Breast epithelium (tissue), 4 donors: ENCODE measurements at regions not wholly inside any gene's neighbourhood (a gene's known extent, or its start where the extent isn't known, plus 50 kb on each side); places are given as distances from the start of the nearest gene placed in this dataset.
"Not testable (repeated sequence)": the region's sequence is repeated elsewhere in the genome, so short reads cannot be mapped to it uniquely, and the experiment has no call there.

ENCODE experiments used
- DNase-seq, 2 donors: peaks; one replicate each; pipeline ENCODE4 v3.0.0-alpha.2; 2019; ENCODE audit warnings: low spot score in 2 of 2
- H3K27ac ChIP-seq, 2 donors: fragments of 200-600 bp; sonication (generic) in 1 of 2; one replicate each; pipeline ENCODE4 v1.5.1; 2016 to 2019; ENCODE audit warnings: mild to moderate bottlenecking in 1 of 2
- H3K27me3 ChIP-seq, 2 donors: fragments of 200-600 bp; sonication (generic) in 1 of 2; one replicate each; pipeline versions ENCODE4 v1.5.1 to v1.6.0; 2017 to 2019; ENCODE audit warnings: control low read depth in 1 of 2, mild to moderate bottlenecking in 1 of 2
- H3K36me3 ChIP-seq: fragments of 200-600 bp; one replicate; pipeline ENCODE4 v1.5.1; 2019
- H3K4me1 ChIP-seq, 2 donors: fragments of 200-600 bp; sonication (generic); one replicate each; pipeline ENCODE4 v1.5.1; 2016 to 2019; ENCODE audit warnings: control low read depth in 1 of 2
- H3K4me3 ChIP-seq, 3 donors: fragments of 200-600 bp; sonication (generic); 1 replicate in 2 of 3; 2 replicates in 1 of 3; pipeline ENCODE4 v1.5.1; 2016 to 2019; ENCODE audit warnings: mild to moderate bottlenecking in 3 of 3, moderate library complexity in 2 of 3
- H3K9me3 ChIP-seq, 2 donors: fragments of 200-600 bp; sonication (generic) in 1 of 2; one replicate each; pipeline ENCODE4 v1.5.1; 2016 to 2019; ENCODE audit warnings: control low read depth in 1 of 2
- CTCF ChIP-seq, 3 donors: fragments of 450-650 bp; IDR thresholded peaks; one replicate each; pipeline ENCODE4 v1.5.1; 2016 to 2017; ENCODE audit warnings: antibody characterized with exemption in 3 of 3, mild to moderate bottlenecking in 3 of 3, moderate library complexity in 3 of 3
- POLR2A ChIP-seq: fragments of 450-650 bp; IDR thresholded peaks from one replicate; pipeline ENCODE4 v1.6.1; 2016; ENCODE audit warnings: antibody characterized with exemption, mild to moderate bottlenecking, moderate library complexity
- POLR2AphosphoS5 ChIP-seq, 3 donors: sonication (generic); formaldehyde crosslinking; IDR thresholded peaks; one replicate each; pipeline ENCODE4 v1.6.1; 2017; ENCODE audit warnings: antibody characterized with exemption in 3 of 3
- intact Hi-C: fragments of 100-400 bp; cut with DNase I; formaldehyde crosslinking; loops from one replicate; pipeline ENCODE4 v1.15.1; 2023; ENCODE audit warnings: low total_unique reads

- no peak for TF ChIP-seq POLR2A
- Histone ChIP-seq H3K4me1 (no peaks in the 10 kb centered on the region), H3K9me3 (no peaks in the 10 kb centered on the region), H3K27ac (no peak overlapping the region), H3K27me3 (no peaks in the 10 kb centered on the region), H3K4me3 (no peak overlapping the region), H3K36me3 (no peaks in the 10 kb centered on the region)
- intact Hi-C loops: no loop called here
- no peak for DNase-seq
Observed at GRCh38 chr6:3921663-3922062, 72.5 kb downstream of the FAM50B start.

- H3K27ac ChIP-seq, DNase-seq, intact Hi-C loops, H3K9me3 ChIP-seq, H3K4me3 ChIP-seq, H3K27me3 ChIP-seq, H3K4me1 ChIP-seq, H3K36me3 ChIP-seq: not testable (repeated sequence)
Observed at GRCh38 chr6:3922619-3923018, 73.4 kb downstream of the FAM50B start.

GRCh38 chr6:3925223-3926149 is 76.3 kb downstream of the FAM50B start:
- not testable (repeated sequence) for H3K27me3 ChIP-seq, H3K36me3 ChIP-seq, H3K27ac ChIP-seq, H3K9me3 ChIP-seq, H3K4me1 ChIP-seq, H3K4me3 ChIP-seq, DNase-seq
- intact Hi-C loops: loop anchor here (5.0 kb wide), 1 partner anchor 178 kb away; no protein-coding TSS in a partner anchor

GRCh38 chr6:3926150-3926482 is 76.9 kb downstream of the FAM50B start:
- TF ChIP-seq POLR2AphosphoS5 (IDR thresholded peaks at IDR 0.05) (no peak), CTCF (IDR thresholded peaks at IDR 0.05) (no peak), POLR2A (no peak)
- DNase-seq: no peak
- no peak overlapping the region for H3K4me3 ChIP-seq
- H3K27me3 ChIP-seq: no peaks in the 10 kb centered on the region
- H3K27ac ChIP-seq: no peak overlapping the region
- H3K9me3 ChIP-seq: no peaks in the 10 kb centered on the region
- no peaks in the 10 kb centered on the region for H3K4me1 ChIP-seq
- H3K36me3 ChIP-seq: no peaks in the 10 kb centered on the region
- intact Hi-C loops: loop anchor here (5.0 kb wide), 1 partner anchor 179 kb away; no protein-coding TSS in a partner anchor

- Histone ChIP-seq H3K4me3 (no peak overlapping the region), H3K9me3 (no peaks in the 10 kb centered on the region), H3K36me3 (no peaks in the 10 kb centered on the region), H3K27me3 (no peaks in the 10 kb centered on the region), H3K4me1 (no peaks in the 10 kb centered on the region), H3K27ac (peak overlapping the region in 1 of 2 donors; percentile 48)
- intact Hi-C loops: loop anchor here (5.0 kb wide), 1 partner anchor 181 kb away; no protein-coding TSS in a partner anchor
- no peak for DNase-seq
- TF ChIP-seq CTCF (IDR thresholded peaks at IDR 0.05) (no peak), POLR2AphosphoS5 (IDR thresholded peaks at IDR 0.05) (no peak), POLR2A (no peak)
Observed at GRCh38 chr6:3928111-3928510, 78.9 kb downstream of the FAM50B start.

- Histone ChIP-seq H3K4me3 (no peak overlapping the region), H3K9me3 (no peaks in the 10 kb centered on the region), H3K36me3 (no peaks in the 10 kb centered on the region), H3K27ac (peak overlapping the region in 1 of 2 donors; percentile 23), H3K27me3 (no peaks in the 10 kb centered on the region), H3K4me1 (no peaks in the 10 kb centered on the region)
- TF ChIP-seq POLR2AphosphoS5 (IDR thresholded peaks at IDR 0.05) (peak in 1 of 3 donors; percentile 67), POLR2A (no peak), CTCF (IDR thresholded peaks at IDR 0.05) (no peak)
- DNase-seq: no peak
- intact Hi-C loops: loop anchor here (5.0 kb wide), 1 partner anchor 182 kb away; no protein-coding TSS in a partner anchor
Observed at GRCh38 chr6:3929281-3929798, 80.2 kb downstream of the FAM50B start.
